ENCODE measurements at regions not wholly inside any gene's neighbourhood (a gene's known extent, or its start where the extent isn't known, plus 50 kb on each side); places are given as distances from the start of the nearest gene placed in this dataset.

DNA sequence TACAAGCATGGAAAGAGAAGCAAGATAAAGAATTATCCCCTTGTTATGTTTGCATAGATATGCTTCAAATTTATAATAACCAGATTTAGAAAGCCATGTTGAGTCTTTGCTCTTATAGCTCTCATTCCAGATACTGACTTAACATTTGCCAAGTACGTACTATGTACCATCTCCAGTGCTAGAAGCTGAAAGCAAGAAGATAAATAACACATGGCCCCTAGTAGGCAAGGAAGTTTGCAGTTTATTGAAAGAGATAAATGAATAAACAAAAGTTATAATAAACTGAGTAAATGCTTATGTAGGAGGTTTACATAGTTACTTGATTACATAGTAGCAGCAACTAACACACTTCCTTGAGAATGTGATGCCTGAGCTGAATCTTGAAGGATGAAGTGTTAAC, 628.4 kb downstream of the HINT1 start:
- TF ChIP-seq SP1 (CRISPR knock-in tag; conservative IDR thresholded peaks at IDR 0.05): no peak
- no peak for TF ChIP-seq GABPB1 (CRISPR knock-in tag; IDR thresholded peaks at IDR 0.05)
